ENCODE measurements at regions not wholly inside any gene's neighbourhood (a gene's known extent, or its start where the extent isn't known, plus 50 kb on each side); places are given as distances from the start of the nearest gene placed in this dataset.
"Not testable (repeated sequence)": the region's sequence is repeated elsewhere in the genome, so short reads cannot be mapped to it uniquely, and the experiment has no call there.

- not testable (repeated sequence) for DNase-seq (ENCODE audit: low read depth in 3 of 3, low spot score in 2 of 3)
Observed at GRCh38 chr7:35853194-35853593, 52.3 kb downstream of the SEPTIN7 start.

- DNase-seq (ENCODE audit: low read depth in 3 of 3, low spot score in 2 of 3): no peak
Observed at GRCh38 chr7:35854311-35854710, 53.5 kb downstream of the SEPTIN7 start.

- no peak for DNase-seq (ENCODE audit: low read depth in 3 of 3, low spot score in 2 of 3)
Observed at GRCh38 chr7:35856175-35856574, 55.3 kb downstream of the SEPTIN7 start.

GRCh38 chr7:35860664-35861063 lies 59.8 kb downstream of the SEPTIN7 start:
- DNase-seq (ENCODE audit: low read depth in 3 of 3, low spot score in 2 of 3): no peak

- DNase-seq (ENCODE audit: low read depth in 3 of 3, low spot score in 2 of 3): no peak
Observed at GRCh38 chr7:35865287-35865686, 64.4 kb downstream of the SEPTIN7 start.

- DNase-seq (ENCODE audit: low read depth in 3 of 3, low spot score in 2 of 3): no peak
Observed at GRCh38 chr7:35866186-35866585, 65.3 kb downstream of the SEPTIN7 start.

GRCh38 chr7:35869117-35869516 lies 68.3 kb downstream of the SEPTIN7 start:
- DNase-seq (ENCODE audit: low read depth in 3 of 3, low spot score in 2 of 3): not testable (repeated sequence)

- peak in 1 of 3 donors; percentile 1 for DNase-seq (ENCODE audit: low read depth in 3 of 3, low spot score in 2 of 3)
Observed at GRCh38 chr7:35869810-35870209, 69.0 kb downstream of the SEPTIN7 start.

GRCh38 chr7:35871856-35872255 lies 71.0 kb downstream of the SEPTIN7 start:
- DNase-seq (ENCODE audit: low read depth in 3 of 3, low spot score in 2 of 3): no peak

- DNase-seq (ENCODE audit: low read depth in 3 of 3, low spot score in 2 of 3): no peak
Observed at GRCh38 chr7:35874886-35875285, 74.0 kb downstream of the SEPTIN7 start.

- no peak for DNase-seq (ENCODE audit: low read depth in 3 of 3, low spot score in 2 of 3)
Observed at GRCh38 chr7:35875292-35875691, 74.4 kb downstream of the SEPTIN7 start.

- no peak for DNase-seq (ENCODE audit: low read depth in 3 of 3, low spot score in 2 of 3)
Observed at GRCh38 chr7:35878351-35878750, 77.5 kb downstream of the SEPTIN7 start.

GRCh38 chr7:35887430-35887829 lies 86.6 kb downstream of the SEPTIN7 start:
- DNase-seq (ENCODE audit: low read depth in 3 of 3, low spot score in 2 of 3): not testable (repeated sequence)

GRCh38 chr7:35889001-35889400 lies 88.1 kb downstream of the SEPTIN7 start:
- no peak for DNase-seq (ENCODE audit: low read depth in 3 of 3, low spot score in 2 of 3)

GRCh38 chr7:35889870-35890269 lies 89.0 kb downstream of the SEPTIN7 start:
- no peak for DNase-seq (ENCODE audit: low read depth in 3 of 3, low spot score in 2 of 3)

GRCh38 chr7:35891004-35891830 lies 90.4 kb downstream of the SEPTIN7 start:
- no peak for DNase-seq (ENCODE audit: low read depth in 3 of 3, low spot score in 2 of 3)

- no peak for DNase-seq (ENCODE audit: low read depth in 3 of 3, low spot score in 2 of 3)
Observed at GRCh38 chr7:35893649-35894048, 92.8 kb downstream of the SEPTIN7 start.

GRCh38 chr7:35894721-35895120 lies 93.9 kb downstream of the SEPTIN7 start:
- DNase-seq (ENCODE audit: low read depth in 3 of 3, low spot score in 2 of 3): no peak

- no peak for DNase-seq (ENCODE audit: low read depth in 3 of 3, low spot score in 2 of 3)
Observed at GRCh38 chr7:35900651-35901050, 99.8 kb downstream of the SEPTIN7 start.

- no peak for DNase-seq (ENCODE audit: low read depth in 3 of 3, low spot score in 2 of 3)
Observed at GRCh38 chr7:35905555-35905954, 104.7 kb downstream of the SEPTIN7 start.

GRCh38 chr7:35906191-35906908 lies 105.5 kb downstream of the SEPTIN7 start:
- peak; percentile 62 to 78 (median 64) for DNase-seq (ENCODE audit: low read depth in 3 of 3, low spot score in 2 of 3)
